Neural cell (in vitro differentiated cells): ENCODE measurements at regions not wholly inside any gene's neighbourhood (a gene's known extent, or its start where the extent isn't known, plus 50 kb on each side); places are given as distances from the start of the nearest gene placed in this dataset.

Experiments
- H2AFZ ChIP-seq: fragments of 200-600, 300-800 bp; sonication (generic), shearing (Covaris generic); 2 replicates; pipeline ENCODE4 v1.6.0; 2014; ENCODE audit warnings: low read depth, mild to moderate bottlenecking, antibody characterized with exemption, low read length, moderate library complexity
- H3F3A ChIP-seq: fragments of 200-600 bp; shearing (Covaris generic); 2 replicates; pipeline ENCODE4 v1.6.1; 2016; ENCODE audit warnings: mild to moderate bottlenecking, moderate library complexity, mixed read lengths, antibody characterized with exemption, low read length; ENCODE audit not compliant: insufficient read depth, poor library complexity, severe bottlenecking
- H3K27ac ChIP-seq: fragments of 200-600, 300-800 bp; sonication (generic), shearing (Covaris generic); 2 replicates; pipeline ENCODE4 v1.5.1; 2014; ENCODE audit warnings: mild to moderate bottlenecking, low read length, moderate library complexity
- H3K27me3 ChIP-seq: fragments of 300-800, 200-600 bp; sonication (generic), shearing (Covaris generic); 2 replicates; pipeline ENCODE4 v1.6.0; 2014; ENCODE audit warnings: mild to moderate bottlenecking, low read depth, low read length, moderate library complexity; ENCODE audit not compliant: insufficient read depth
- H3K36me3 ChIP-seq: fragments of 300-800, 200-600 bp; sonication (generic), shearing (Covaris generic); 2 replicates; pipeline ENCODE4 v1.5.1; 2014; ENCODE audit warnings: mild to moderate bottlenecking, antibody characterized with exemption, low read length, moderate library complexity; ENCODE audit not compliant: insufficient read depth
- H3K4me2 ChIP-seq: fragments of 300-800, 200-600 bp; sonication (generic), shearing (Covaris generic); 2 replicates; pipeline ENCODE4 v1.6.0; 2014; ENCODE audit warnings: mild to moderate bottlenecking, low read length
- H3K4me3 ChIP-seq: fragments of 300-800, 200-600 bp; sonication (generic), shearing (Covaris generic); 2 replicates; pipeline ENCODE4 v1.5.1; 2014; ENCODE audit warnings: mild to moderate bottlenecking, low read length, moderate library complexity
- H3K79me2 ChIP-seq: fragments of 200-600 bp; shearing (Covaris generic); replicated peaks from 2 replicates; pipeline ENCODE4 v1.6.0; 2014; ENCODE audit warnings: mild to moderate bottlenecking, low read length, moderate library complexity; ENCODE audit not compliant: insufficient read depth
- H3K9ac ChIP-seq: fragments of 300-800, 200-600 bp; sonication (generic), shearing (Covaris generic); 2 replicates; pipeline ENCODE4 v1.6.1; 2016; ENCODE audit warnings: mild to moderate bottlenecking, low read length, mixed read lengths
- H3K9me2 ChIP-seq: fragments of 200-600 bp; shearing (Covaris generic); 2 replicates; pipeline ENCODE4 v1.6.1; 2016; ENCODE audit warnings: mild to moderate bottlenecking, low read length, mixed read lengths; ENCODE audit not compliant: insufficient read depth
- H3K9me3 ChIP-seq: fragments of 200-600, 300-800 bp; sonication (generic), shearing (Covaris generic); 2 replicates; pipeline ENCODE4 v1.6.1; 2016; ENCODE audit warnings: mild to moderate bottlenecking, mixed run types, low read length, moderate library complexity, mixed read lengths
- H4K20me1 ChIP-seq: fragments of 200-600 bp; shearing (Covaris generic); 2 replicates; pipeline ENCODE4 v1.6.1; 2016; ENCODE audit warnings: mild to moderate bottlenecking, mixed run types; ENCODE audit not compliant: insufficient read depth
- EP300 ChIP-seq: fragments of 450-650 bp; conservative IDR thresholded peaks from 2 replicates; pipeline ENCODE4 v1.6.1; 2014; ENCODE audit warnings: antibody characterized with exemption, mild to moderate bottlenecking, moderate library complexity; ENCODE audit not compliant: poor library complexity, severe bottlenecking
- EZH2 ChIP-seq: fragments of 200-600, 300-800 bp; shearing (Covaris generic), sonication (generic); IDR thresholded peaks from 2 replicates; pipeline ENCODE4 v1.6.1; 2014; ENCODE audit warnings: antibody characterized with exemption, low read length, borderline replicate concordance, mild to moderate bottlenecking; ENCODE audit not compliant: insufficient read depth, poor library complexity, severe bottlenecking
- MXI1 ChIP-seq: fragments of 450-650 bp; conservative IDR thresholded peaks from 2 replicates; pipeline ENCODE4 v1.6.1; 2014; ENCODE audit warnings: antibody characterized with exemption, mild to moderate bottlenecking; ENCODE audit not compliant: poor library complexity, severe bottlenecking
- POLR2AphosphoS5 ChIP-seq: IDR thresholded peaks from 2 replicates; pipeline ENCODE4 v1.6.1; 2012
- RAD21 ChIP-seq: fragments of 450-650 bp; conservative IDR thresholded peaks from 2 replicates; pipeline ENCODE4 v1.6.1; 2014; ENCODE audit warnings: antibody characterized with exemption, mild to moderate bottlenecking, moderate library complexity
- SMC3 ChIP-seq: fragments of 450-650 bp; conservative IDR thresholded peaks from 2 replicates; pipeline ENCODE4 v1.6.1; 2014; ENCODE audit warnings: antibody characterized with exemption, mild to moderate bottlenecking, moderate library complexity; ENCODE audit not compliant: poor library complexity
- TAF1 ChIP-seq: IDR thresholded peaks from 2 replicates; pipeline ENCODE4 v1.6.1; 2012; ENCODE audit warnings: low read depth
- TF ChIP-seq, protein P1 (sequence below): IDR thresholded peaks from 2 replicates; pipeline ENCODE4 v1.6.1; 2012; ENCODE audit warnings: borderline replicate concordance
- TF ChIP-seq, protein P2 (sequence below): fragments of 450-650 bp; IDR thresholded peaks from 2 replicates; pipeline ENCODE4 v1.5.1; 2014; ENCODE audit warnings: antibody characterized with exemption, mild to moderate bottlenecking, moderate library complexity; ENCODE audit not compliant: poor library complexity, severe bottlenecking

DNA sequence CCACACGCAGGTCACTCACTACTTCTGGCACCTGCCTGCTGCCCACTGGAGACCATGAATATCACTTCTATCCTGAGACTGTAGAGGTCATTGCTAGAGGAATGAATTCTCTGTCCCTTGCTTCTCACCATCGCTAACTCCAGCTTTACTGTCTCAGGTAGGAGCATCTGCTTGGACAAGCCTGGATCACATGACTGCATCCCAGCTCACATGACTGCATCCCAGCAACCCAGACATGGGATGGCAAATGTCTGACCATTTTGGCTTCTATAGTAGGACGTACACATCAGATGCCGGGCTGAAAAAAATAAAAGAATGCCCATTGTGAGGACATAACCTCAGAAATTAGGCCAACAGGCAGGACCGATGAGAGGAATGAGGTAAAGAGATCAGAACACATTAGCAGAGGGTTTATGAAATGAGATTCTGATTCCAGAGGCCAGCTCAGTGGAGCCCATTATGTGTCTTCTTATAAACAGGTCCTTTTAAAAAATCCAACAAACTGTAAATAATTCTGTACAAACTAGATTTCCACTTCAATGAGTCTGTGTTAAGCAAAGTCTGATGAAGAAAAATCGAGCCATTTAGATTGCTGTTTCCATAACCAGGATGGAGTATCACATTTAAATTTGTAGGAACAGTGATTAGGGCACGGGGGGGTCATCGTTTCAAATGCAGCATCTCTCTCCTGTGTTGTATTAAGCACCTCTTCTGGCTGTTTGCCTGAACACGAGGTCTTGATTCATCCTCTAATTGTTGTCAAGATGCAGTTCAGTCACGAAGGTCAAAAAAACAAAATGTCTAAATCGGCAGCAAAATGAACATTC is 126.7 kb downstream of the MTHFS start:
- TF ChIP-seq, protein P1, sequence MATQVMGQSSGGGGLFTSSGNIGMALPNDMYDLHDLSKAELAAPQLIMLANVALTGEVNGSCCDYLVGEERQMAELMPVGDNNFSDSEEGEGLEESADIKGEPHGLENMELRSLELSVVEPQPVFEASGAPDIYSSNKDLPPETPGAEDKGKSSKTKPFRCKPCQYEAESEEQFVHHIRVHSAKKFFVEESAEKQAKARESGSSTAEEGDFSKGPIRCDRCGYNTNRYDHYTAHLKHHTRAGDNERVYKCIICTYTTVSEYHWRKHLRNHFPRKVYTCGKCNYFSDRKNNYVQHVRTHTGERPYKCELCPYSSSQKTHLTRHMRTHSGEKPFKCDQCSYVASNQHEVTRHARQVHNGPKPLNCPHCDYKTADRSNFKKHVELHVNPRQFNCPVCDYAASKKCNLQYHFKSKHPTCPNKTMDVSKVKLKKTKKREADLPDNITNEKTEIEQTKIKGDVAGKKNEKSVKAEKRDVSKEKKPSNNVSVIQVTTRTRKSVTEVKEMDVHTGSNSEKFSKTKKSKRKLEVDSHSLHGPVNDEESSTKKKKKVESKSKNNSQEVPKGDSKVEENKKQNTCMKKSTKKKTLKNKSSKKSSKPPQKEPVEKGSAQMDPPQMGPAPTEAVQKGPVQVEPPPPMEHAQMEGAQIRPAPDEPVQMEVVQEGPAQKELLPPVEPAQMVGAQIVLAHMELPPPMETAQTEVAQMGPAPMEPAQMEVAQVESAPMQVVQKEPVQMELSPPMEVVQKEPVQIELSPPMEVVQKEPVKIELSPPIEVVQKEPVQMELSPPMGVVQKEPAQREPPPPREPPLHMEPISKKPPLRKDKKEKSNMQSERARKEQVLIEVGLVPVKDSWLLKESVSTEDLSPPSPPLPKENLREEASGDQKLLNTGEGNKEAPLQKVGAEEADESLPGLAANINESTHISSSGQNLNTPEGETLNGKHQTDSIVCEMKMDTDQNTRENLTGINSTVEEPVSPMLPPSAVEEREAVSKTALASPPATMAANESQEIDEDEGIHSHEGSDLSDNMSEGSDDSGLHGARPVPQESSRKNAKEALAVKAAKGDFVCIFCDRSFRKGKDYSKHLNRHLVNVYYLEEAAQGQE, result no peak
- TF ChIP-seq, protein P2, sequence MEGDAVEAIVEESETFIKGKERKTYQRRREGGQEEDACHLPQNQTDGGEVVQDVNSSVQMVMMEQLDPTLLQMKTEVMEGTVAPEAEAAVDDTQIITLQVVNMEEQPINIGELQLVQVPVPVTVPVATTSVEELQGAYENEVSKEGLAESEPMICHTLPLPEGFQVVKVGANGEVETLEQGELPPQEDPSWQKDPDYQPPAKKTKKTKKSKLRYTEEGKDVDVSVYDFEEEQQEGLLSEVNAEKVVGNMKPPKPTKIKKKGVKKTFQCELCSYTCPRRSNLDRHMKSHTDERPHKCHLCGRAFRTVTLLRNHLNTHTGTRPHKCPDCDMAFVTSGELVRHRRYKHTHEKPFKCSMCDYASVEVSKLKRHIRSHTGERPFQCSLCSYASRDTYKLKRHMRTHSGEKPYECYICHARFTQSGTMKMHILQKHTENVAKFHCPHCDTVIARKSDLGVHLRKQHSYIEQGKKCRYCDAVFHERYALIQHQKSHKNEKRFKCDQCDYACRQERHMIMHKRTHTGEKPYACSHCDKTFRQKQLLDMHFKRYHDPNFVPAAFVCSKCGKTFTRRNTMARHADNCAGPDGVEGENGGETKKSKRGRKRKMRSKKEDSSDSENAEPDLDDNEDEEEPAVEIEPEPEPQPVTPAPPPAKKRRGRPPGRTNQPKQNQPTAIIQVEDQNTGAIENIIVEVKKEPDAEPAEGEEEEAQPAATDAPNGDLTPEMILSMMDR, result no peak
- TF ChIP-seq SMC3 (no peak), RAD21 (no peak), MXI1 (no peak), TAF1 (no peak), POLR2AphosphoS5 (no peak), EZH2 (no peak), EP300 (no peak)
- Histone ChIP-seq H3F3A (no peaks in the 10 kb centered on the region), H2AFZ (no peak overlapping the region), H3K4me2 (no peak overlapping the region), H3K36me3 (no peaks in the 10 kb centered on the region), H3K27me3 (no peaks in the 10 kb centered on the region), H3K4me3 (no peak overlapping the region), H3K9ac (no peak overlapping the region), H3K27ac (no peak overlapping the region), H3K9me3 (no peaks in the 10 kb centered on the region), H3K79me2 (no peaks in the 10 kb centered on the region), H4K20me1 (no peaks in the 10 kb centered on the region), H3K9me2 (no peaks in the 10 kb centered on the region)

DNA sequence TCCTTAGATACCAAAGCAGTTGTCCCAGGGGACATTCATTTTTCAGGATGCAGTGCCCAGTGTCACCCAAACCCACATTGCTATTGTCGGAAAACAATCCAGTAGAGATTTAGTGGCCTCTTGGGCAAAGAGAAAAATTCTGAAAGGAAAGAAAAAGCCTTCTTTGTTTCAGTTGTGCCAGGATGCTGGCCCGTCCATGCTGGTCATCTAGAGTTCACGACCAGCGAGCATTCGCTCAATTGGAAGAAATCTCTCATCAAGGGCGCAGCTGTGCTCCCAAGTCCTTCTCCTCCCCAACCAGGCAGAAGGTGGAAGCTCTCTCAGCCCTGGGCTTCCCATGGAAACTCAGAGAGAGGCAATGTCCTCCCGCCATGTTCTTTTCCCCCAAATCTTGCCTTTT is 123.7 kb downstream of the MTHFS start:
- H4K20me1 ChIP-seq, result no peaks in the 10 kb centered on the region
- no peaks in the 10 kb centered on the region for H3K79me2 ChIP-seq
- TF ChIP-seq POLR2AphosphoS5 (no peak), TAF1 (no peak), RAD21 (no peak), SMC3 (no peak), EZH2 (no peak), MXI1 (no peak), EP300 (no peak)
- TF ChIP-seq, protein P1, result no peak
- TF ChIP-seq, protein P2, result no peak

More for the DNA sequence above, 123.7 kb downstream of the MTHFS start:
- H2AFZ ChIP-seq, result no peak overlapping the region
- H3K36me3 ChIP-seq, result no peaks in the 10 kb centered on the region
- H3K27me3 ChIP-seq, result no peaks in the 10 kb centered on the region
- H3K4me3 ChIP-seq, result no peak overlapping the region
- H3F3A ChIP-seq, result no peaks in the 10 kb centered on the region
- no peaks in the 10 kb centered on the region for H3K9me3 ChIP-seq
- no peak overlapping the region for H3K4me2 ChIP-seq
- H3K9me2 ChIP-seq, result no peaks in the 10 kb centered on the region
- no peak overlapping the region for H3K27ac ChIP-seq
- H3K9ac ChIP-seq, result no peak overlapping the region
